BE2C (cell line): ENCODE measurements at regions not wholly inside any gene's neighbourhood (a gene's known extent, or its start where the extent isn't known, plus 50 kb on each side); places are given as distances from the start of the nearest gene placed in this dataset.

Experiments used
- DNase-seq: peaks from one replicate; pipeline ENCODE4 v3.0.0-alpha.2; 2020
- H3K27me3 ChIP-seq: fragments of 250-450 bp; sonication (Bioruptor Pico); 2 replicates; pipeline ENCODE4 v1.5.1; 2020; ENCODE audit warnings: mild to moderate bottlenecking
- H3K36me3 ChIP-seq: fragments of 250-450 bp; sonication (Bioruptor Pico); 2 replicates; pipeline ENCODE4 v1.5.1; 2020; ENCODE audit warnings: mild to moderate bottlenecking
- H3K4me1 ChIP-seq: fragments of 250-450 bp; sonication (Bioruptor Pico); 2 replicates; pipeline ENCODE4 v1.5.1; 2020
- H3K4me3 ChIP-seq: 2 replicates; pipeline ENCODE4 v1.5.1; 2011; ENCODE audit warnings: low read depth, low read length
- H3K9me3 ChIP-seq: fragments of 250-450 bp; sonication (Bioruptor Pico); 2 replicates; pipeline ENCODE4 v1.5.1; 2020
- CTCF ChIP-seq: IDR thresholded peaks from 2 replicates; pipeline ENCODE4 v1.5.1; 2012; ENCODE audit warnings: mild to moderate bottlenecking, low read depth, low read length

DNA sequence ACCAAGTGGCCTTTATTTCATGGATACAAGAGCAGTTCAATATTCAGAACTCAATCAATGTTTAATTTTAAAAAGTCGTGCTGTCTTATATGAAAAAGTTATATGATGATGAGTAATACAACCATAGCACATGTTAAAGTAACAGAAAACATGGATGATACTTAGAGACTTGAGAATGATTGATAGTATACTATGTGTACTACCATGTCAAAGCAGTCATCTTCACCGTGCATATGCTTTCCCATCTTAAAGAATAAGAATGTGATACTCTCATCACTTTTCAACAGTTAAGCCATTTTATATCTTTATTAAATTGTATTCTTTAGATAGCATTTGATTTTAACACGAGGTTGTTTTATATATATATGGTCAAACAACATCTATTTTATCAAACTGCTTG, 535.9 kb upstream of the ADAMTS5 start:
- TF ChIP-seq CTCF: no peak
- H3K4me1 ChIP-seq: peaks cover 4% of the 10 kb centered on the region; the same call in 1 of the 2 replicates
- DNase-seq: no peak
- no peak overlapping the region for H3K4me3 ChIP-seq
- H3K36me3 ChIP-seq: no peaks in the 10 kb centered on the region
- no peaks in the 10 kb centered on the region for H3K9me3 ChIP-seq
- no peaks in the 10 kb centered on the region for H3K27me3 ChIP-seq

- DNase-seq: no peak
- Histone ChIP-seq H3K4me3 (no peak overlapping the region), H3K36me3 (no peaks in the 10 kb centered on the region), H3K27me3 (no peaks in the 10 kb centered on the region), H3K9me3 (no peaks in the 10 kb centered on the region), H3K4me1 (peaks cover 4% of the 10 kb centered on the region; the same call in 1 of the 2 replicates)
- TF ChIP-seq CTCF: no peak
Observed at GRCh38 chr21:27498025-27498424, 531.1 kb upstream of the ADAMTS5 start.

GRCh38 chr21:27495836-27496235, 528.9 kb upstream of the ADAMTS5 start:
- Histone ChIP-seq H3K9me3 (no peaks in the 10 kb centered on the region), H3K4me1 (peaks cover 4% of the 10 kb centered on the region; the same call in 1 of the 2 replicates), H3K36me3 (no peaks in the 10 kb centered on the region), H3K27me3 (no peaks in the 10 kb centered on the region), H3K4me3 (no peak overlapping the region)
- TF ChIP-seq CTCF: no peak
- DNase-seq: no peak

GRCh38 chr21:27493542-27493941, 526.7 kb upstream of the ADAMTS5 start:
- no peak for DNase-seq
- TF ChIP-seq CTCF: no peak
- H3K9me3 ChIP-seq: no peaks in the 10 kb centered on the region
- no peaks in the 10 kb centered on the region for H3K27me3 ChIP-seq
- H3K36me3 ChIP-seq: no peaks in the 10 kb centered on the region
- peaks cover 4% of the 10 kb centered on the region; the same call in 1 of the 2 replicates for H3K4me1 ChIP-seq
- no peak overlapping the region for H3K4me3 ChIP-seq

- no peaks in the 10 kb centered on the region for H3K9me3 ChIP-seq
- no peak for DNase-seq
- no peaks in the 10 kb centered on the region for H3K4me1 ChIP-seq
- H3K27me3 ChIP-seq: no peaks in the 10 kb centered on the region
- no peak overlapping the region for H3K4me3 ChIP-seq
- TF ChIP-seq CTCF: no peak
- no peaks in the 10 kb centered on the region for H3K36me3 ChIP-seq
Observed at GRCh38 chr21:27487676-27488075, 520.8 kb upstream of the ADAMTS5 start.

GRCh38 chr21:27480841-27481261, 514.0 kb upstream of the ADAMTS5 start:
- Histone ChIP-seq H3K9me3 (no peaks in the 10 kb centered on the region), H3K4me1 (no peaks in the 10 kb centered on the region), H3K27me3 (no peaks in the 10 kb centered on the region), H3K36me3 (no peaks in the 10 kb centered on the region), H3K4me3 (no peak overlapping the region)
- no peak for DNase-seq
- TF ChIP-seq CTCF: no peak
